Fibroblast of lung (primary cell): ENCODE measurements at regions not wholly inside any gene's neighbourhood (a gene's known extent, or its start where the extent isn't known, plus 50 kb on each side); places are given as distances from the start of the nearest gene placed in this dataset.

Source experiments
- DNase-seq, 2 donors: peaks; one replicate each; pipeline versions ENCODE4 v3.0.0 to v3.0.0-alpha.2; 2010; ENCODE audit warnings: low read depth in 2 of 2
- H2AFZ ChIP-seq: 2 replicates; pipeline ENCODE4 v1.5.1; 2012; ENCODE audit warnings: low read length, control low read depth, inconsistent platforms
- H3K27ac ChIP-seq: 2 replicates; pipeline ENCODE4 v1.5.1; 2011; ENCODE audit warnings: low read length, control low read depth; ENCODE audit not compliant: insufficient read depth
- H3K27me3 ChIP-seq: 2 replicates; pipeline ENCODE4 v1.5.1; 2011; ENCODE audit warnings: mild to moderate bottlenecking, low read length; ENCODE audit not compliant: control insufficient read depth, insufficient read depth
- H3K36me3 ChIP-seq: 2 replicates; pipeline ENCODE4 v1.5.1; 2011; ENCODE audit warnings: low read length; ENCODE audit not compliant: control insufficient read depth, insufficient read depth
- H3K4me1 ChIP-seq: 2 replicates; pipeline ENCODE4 v1.5.1; 2011; ENCODE audit warnings: low read length; ENCODE audit not compliant: control insufficient read depth, insufficient read depth; ENCODE audit errors: extremely low read depth
- H3K4me2 ChIP-seq: 2 replicates; pipeline ENCODE4 v1.5.1; 2011; ENCODE audit warnings: low read length, control low read depth; ENCODE audit not compliant: insufficient read depth; ENCODE audit errors: extremely low read depth
- H3K4me3 ChIP-seq, 4 experiments: fragments of 200-600 bp in 1 of 4; sonication (generic) in 1 of 4; replicated peaks in 1 of 4; 2 replicates each; pipeline ENCODE4 v1.5.1; 2011 to 2016; ENCODE audit warnings: low read length in 4 of 4, low read depth in 3 of 4, mild to moderate bottlenecking in 3 of 4, control low read depth in 2 of 4, inconsistent platforms in 1 of 4, mixed read lengths in 1 of 4; ENCODE audit not compliant: insufficient read depth in 1 of 4; ENCODE audit errors: control extremely low read depth in 1 of 4
- H3K79me2 ChIP-seq: 2 replicates; pipeline ENCODE4 v1.5.1; 2012; ENCODE audit warnings: mild to moderate bottlenecking, low read length, inconsistent platforms; ENCODE audit not compliant: control insufficient read depth, insufficient read depth
- H3K9ac ChIP-seq: 2 replicates; pipeline ENCODE4 v1.5.1; 2011; ENCODE audit warnings: mild to moderate bottlenecking, low read length, control low read depth; ENCODE audit not compliant: insufficient read depth
- H3K9me3 ChIP-seq: 2 replicates; pipeline ENCODE4 v1.5.1; 2012; ENCODE audit warnings: low read depth, low read length; ENCODE audit not compliant: control insufficient read depth, insufficient read depth
- H4K20me1 ChIP-seq: 2 replicates; pipeline ENCODE4 v1.5.1; 2011; ENCODE audit warnings: low read length; ENCODE audit not compliant: control insufficient read depth, insufficient read depth; ENCODE audit errors: extremely low read depth
- EZH2 ChIP-seq: IDR thresholded peaks from 2 replicates; pipeline ENCODE4 v1.5.1; 2012; ENCODE audit warnings: low read length, control low read depth, mild to moderate bottlenecking; ENCODE audit errors: missing control alignments
- TF ChIP-seq, protein P1 (sequence below), 2 donors: IDR thresholded peaks in 1 of 2; conservative IDR thresholded peaks in 1 of 2; 1 replicate in 1 of 2; 2 replicates in 1 of 2; pipeline ENCODE4 v1.5.1; 2011 to 2012; ENCODE audit warnings: low read length in 2 of 2, control low read depth in 1 of 2, inconsistent platforms in 1 of 2, low read depth in 1 of 2, mild to moderate bottlenecking in 1 of 2

- H3K4me1 ChIP-seq: no peaks in the 10 kb centered on the region
- H3K4me2 ChIP-seq: no peak overlapping the region
- no peaks in the 10 kb centered on the region for H3K36me3 ChIP-seq
- no peaks in the 10 kb centered on the region for H3K79me2 ChIP-seq
- no peak for DNase-seq
- H3K9ac ChIP-seq: no peak overlapping the region
- H4K20me1 ChIP-seq: no peaks in the 10 kb centered on the region
- no peak overlapping the region for H3K4me3 ChIP-seq
- no peaks in the 10 kb centered on the region for H3K9me3 ChIP-seq
- H2AFZ ChIP-seq: no peak overlapping the region
- no peaks in the 10 kb centered on the region for H3K27me3 ChIP-seq
- no peak overlapping the region for H3K27ac ChIP-seq
- TF ChIP-seq EZH2: no peak
- TF ChIP-seq, protein P1, sequence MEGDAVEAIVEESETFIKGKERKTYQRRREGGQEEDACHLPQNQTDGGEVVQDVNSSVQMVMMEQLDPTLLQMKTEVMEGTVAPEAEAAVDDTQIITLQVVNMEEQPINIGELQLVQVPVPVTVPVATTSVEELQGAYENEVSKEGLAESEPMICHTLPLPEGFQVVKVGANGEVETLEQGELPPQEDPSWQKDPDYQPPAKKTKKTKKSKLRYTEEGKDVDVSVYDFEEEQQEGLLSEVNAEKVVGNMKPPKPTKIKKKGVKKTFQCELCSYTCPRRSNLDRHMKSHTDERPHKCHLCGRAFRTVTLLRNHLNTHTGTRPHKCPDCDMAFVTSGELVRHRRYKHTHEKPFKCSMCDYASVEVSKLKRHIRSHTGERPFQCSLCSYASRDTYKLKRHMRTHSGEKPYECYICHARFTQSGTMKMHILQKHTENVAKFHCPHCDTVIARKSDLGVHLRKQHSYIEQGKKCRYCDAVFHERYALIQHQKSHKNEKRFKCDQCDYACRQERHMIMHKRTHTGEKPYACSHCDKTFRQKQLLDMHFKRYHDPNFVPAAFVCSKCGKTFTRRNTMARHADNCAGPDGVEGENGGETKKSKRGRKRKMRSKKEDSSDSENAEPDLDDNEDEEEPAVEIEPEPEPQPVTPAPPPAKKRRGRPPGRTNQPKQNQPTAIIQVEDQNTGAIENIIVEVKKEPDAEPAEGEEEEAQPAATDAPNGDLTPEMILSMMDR (conservative IDR thresholded peaks at IDR 0.05 in 1 of 2, IDR thresholded peaks at IDR 0.05 in 1 of 2; ENCODE audit: low read depth in 1 of 2, low read length in 2 of 2): no peak
Observed at GRCh38 chr5:4990017-4990416, 150.1 kb upstream of the ADAMTS16 start.

GRCh38 chr5:4990462-4990861, 149.7 kb upstream of the ADAMTS16 start:
- Histone ChIP-seq H3K4me1 (no peaks in the 10 kb centered on the region), H3K4me3 (no peak overlapping the region), H3K27me3 (no peaks in the 10 kb centered on the region), H3K9me3 (no peaks in the 10 kb centered on the region), H3K79me2 (no peaks in the 10 kb centered on the region), H3K27ac (no peak overlapping the region), H4K20me1 (no peaks in the 10 kb centered on the region), H3K9ac (no peak overlapping the region), H3K36me3 (no peaks in the 10 kb centered on the region), H2AFZ (no peak overlapping the region), H3K4me2 (no peak overlapping the region)
- no peak for DNase-seq
- TF ChIP-seq EZH2: no peak
- TF ChIP-seq, protein P1 (conservative IDR thresholded peaks at IDR 0.05 in 1 of 2, IDR thresholded peaks at IDR 0.05 in 1 of 2; ENCODE audit: low read depth in 1 of 2, low read length in 2 of 2): no peak

DNA sequence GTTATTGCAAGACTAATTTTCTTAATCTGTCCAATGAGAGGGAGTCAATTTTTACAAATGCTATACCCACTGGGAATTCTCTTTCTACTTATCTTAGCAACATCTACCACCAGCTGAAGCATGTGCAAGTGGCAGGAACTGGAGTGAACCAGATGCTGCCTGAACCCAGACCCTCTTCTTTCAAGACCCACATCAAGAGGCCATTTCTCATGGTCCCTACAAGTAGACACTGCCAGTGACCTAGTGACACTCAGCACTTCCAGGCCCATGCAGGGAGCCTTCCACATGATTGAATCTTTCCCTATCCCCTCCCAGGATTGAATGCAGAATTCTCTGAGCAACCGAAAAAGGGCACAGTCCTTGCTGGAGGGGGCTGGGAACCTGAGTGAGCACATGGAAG, 148.2 kb upstream of the ADAMTS16 start:
- Histone ChIP-seq H3K4me2 (no peak overlapping the region), H3K36me3 (no peaks in the 10 kb centered on the region), H3K27me3 (no peaks in the 10 kb centered on the region), H3K27ac (no peak overlapping the region), H3K4me3 (no peak overlapping the region), H3K4me1 (no peaks in the 10 kb centered on the region), H4K20me1 (no peaks in the 10 kb centered on the region), H3K9me3 (no peaks in the 10 kb centered on the region), H3K79me2 (no peaks in the 10 kb centered on the region), H2AFZ (no peak overlapping the region), H3K9ac (no peak overlapping the region)
- no peak for TF ChIP-seq EZH2
- TF ChIP-seq, protein P1 (conservative IDR thresholded peaks at IDR 0.05 in 1 of 2, IDR thresholded peaks at IDR 0.05 in 1 of 2; ENCODE audit: low read depth in 1 of 2, low read length in 2 of 2): no peak
- DNase-seq: no peak
